ENCODE measurements at regions not wholly inside any gene's neighbourhood (a gene's known extent, or its start where the extent isn't known, plus 50 kb on each side); places are given as distances from the start of the nearest gene placed in this dataset.
"Not testable (repeated sequence)": the region's sequence is repeated elsewhere in the genome, so short reads cannot be mapped to it uniquely, and the experiment has no call there.

GRCh38 chr5:163885117-163885516, 379.7 kb downstream of the MAT2B start:
- Histone ChIP-seq H3K27me3 (ENCODE audit: low read depth, low read length) (no peaks in the 10 kb centered on the region), H3K27ac (ENCODE audit: low read length) (no peak overlapping the region), H3K4me1 (ENCODE audit: control insufficient read depth in 1 of 2, insufficient read depth in 2 of 2, low read length in 2 of 2) (no peaks in the 10 kb centered on the region), H3K4me3 (ENCODE audit: low read depth in 1 of 2, low read length in 2 of 2) (no peak overlapping the region), H3K9me3 (ENCODE audit: control insufficient read depth in 1 of 2, low read length in 2 of 2) (no peaks in the 10 kb centered on the region), H3K36me3 (ENCODE audit: control insufficient read depth in 1 of 2, insufficient read depth in 2 of 2, low read length in 2 of 2) (no peaks in the 10 kb centered on the region)

GRCh38 chr5:163887854-163888253, 382.4 kb downstream of the MAT2B start:
- Histone ChIP-seq H3K9me3 (ENCODE audit: control insufficient read depth in 1 of 2, low read length in 2 of 2) (no peaks in the 10 kb centered on the region), H3K27me3 (ENCODE audit: low read depth, low read length) (no peaks in the 10 kb centered on the region), H3K4me1 (ENCODE audit: control insufficient read depth in 1 of 2, insufficient read depth in 2 of 2, low read length in 2 of 2) (no peaks in the 10 kb centered on the region), H3K4me3 (ENCODE audit: low read depth in 1 of 2, low read length in 2 of 2) (no peak overlapping the region), H3K27ac (ENCODE audit: low read length) (no peak overlapping the region), H3K36me3 (ENCODE audit: control insufficient read depth in 1 of 2, insufficient read depth in 2 of 2, low read length in 2 of 2) (no peaks in the 10 kb centered on the region)

- Histone ChIP-seq H3K4me3 (ENCODE audit: low read depth in 1 of 2, low read length in 2 of 2) (no peak overlapping the region), H3K27me3 (ENCODE audit: low read depth, low read length) (no peaks in the 10 kb centered on the region), H3K4me1 (ENCODE audit: control insufficient read depth in 1 of 2, insufficient read depth in 2 of 2, low read length in 2 of 2) (no peaks in the 10 kb centered on the region), H3K9me3 (ENCODE audit: control insufficient read depth in 1 of 2, low read length in 2 of 2) (no peaks in the 10 kb centered on the region), H3K27ac (ENCODE audit: low read length) (no peak overlapping the region), H3K36me3 (ENCODE audit: control insufficient read depth in 1 of 2, insufficient read depth in 2 of 2, low read length in 2 of 2) (no peaks in the 10 kb centered on the region)
Measured at GRCh38 chr5:163888366-163888765, 382.9 kb downstream of the MAT2B start.

- no peak overlapping the region for H3K27ac ChIP-seq (ENCODE audit: low read length)
- H3K4me3 ChIP-seq (ENCODE audit: low read depth in 1 of 2, low read length in 2 of 2), result no peak overlapping the region
- no peaks in the 10 kb centered on the region for H3K27me3 ChIP-seq (ENCODE audit: low read depth, low read length)
Measured at GRCh38 chr5:163889369-163889768, 383.9 kb downstream of the MAT2B start.

GRCh38 chr5:163890261-163890660, 384.8 kb downstream of the MAT2B start:
- no peak overlapping the region for H3K27ac ChIP-seq (ENCODE audit: low read length)
- no peaks in the 10 kb centered on the region for H3K9me3 ChIP-seq (ENCODE audit: control insufficient read depth in 1 of 2, low read length in 2 of 2)
- no peaks in the 10 kb centered on the region for H3K4me1 ChIP-seq (ENCODE audit: control insufficient read depth in 1 of 2, insufficient read depth in 2 of 2, low read length in 2 of 2)
- no peak overlapping the region for H3K4me3 ChIP-seq (ENCODE audit: low read depth in 1 of 2, low read length in 2 of 2)
- no peaks in the 10 kb centered on the region for H3K27me3 ChIP-seq (ENCODE audit: low read depth, low read length)
- no peaks in the 10 kb centered on the region for H3K36me3 ChIP-seq (ENCODE audit: control insufficient read depth in 1 of 2, insufficient read depth in 2 of 2, low read length in 2 of 2)

More at GRCh38 chr5:163889369-163889768, 383.9 kb downstream of the MAT2B start:
- H3K36me3 ChIP-seq (ENCODE audit: control insufficient read depth in 1 of 2, insufficient read depth in 2 of 2, low read length in 2 of 2), result no peaks in the 10 kb centered on the region
- H3K9me3 ChIP-seq (ENCODE audit: control insufficient read depth in 1 of 2, low read length in 2 of 2), result no peaks in the 10 kb centered on the region
- H3K4me1 ChIP-seq (ENCODE audit: control insufficient read depth in 1 of 2, insufficient read depth in 2 of 2, low read length in 2 of 2), result no peaks in the 10 kb centered on the region

- Histone ChIP-seq H3K27ac (ENCODE audit: low read length) (no peak overlapping the region), H3K4me3 (ENCODE audit: low read depth in 1 of 2, low read length in 2 of 2) (no peak overlapping the region), H3K27me3 (ENCODE audit: low read depth, low read length) (no peaks in the 10 kb centered on the region), H3K36me3 (ENCODE audit: control insufficient read depth in 1 of 2, insufficient read depth in 2 of 2, low read length in 2 of 2) (no peaks in the 10 kb centered on the region), H3K9me3 (ENCODE audit: control insufficient read depth in 1 of 2, low read length in 2 of 2) (no peaks in the 10 kb centered on the region), H3K4me1 (ENCODE audit: control insufficient read depth in 1 of 2, insufficient read depth in 2 of 2, low read length in 2 of 2) (no peaks in the 10 kb centered on the region)
Measured at GRCh38 chr5:163893281-163893680, 387.9 kb downstream of the MAT2B start.

GRCh38 chr5:163894645-163895044, 389.2 kb downstream of the MAT2B start:
- no peaks in the 10 kb centered on the region for H3K9me3 ChIP-seq (ENCODE audit: control insufficient read depth in 1 of 2, low read length in 2 of 2)
- no peak overlapping the region for H3K4me3 ChIP-seq (ENCODE audit: low read depth in 1 of 2, low read length in 2 of 2)
- no peaks in the 10 kb centered on the region for H3K36me3 ChIP-seq (ENCODE audit: control insufficient read depth in 1 of 2, insufficient read depth in 2 of 2, low read length in 2 of 2)
- H3K27me3 ChIP-seq (ENCODE audit: low read depth, low read length), result no peaks in the 10 kb centered on the region
- H3K4me1 ChIP-seq (ENCODE audit: control insufficient read depth in 1 of 2, insufficient read depth in 2 of 2, low read length in 2 of 2), result no peaks in the 10 kb centered on the region
- no peak overlapping the region for H3K27ac ChIP-seq (ENCODE audit: low read length)

GRCh38 chr5:163898873-163899272, 393.5 kb downstream of the MAT2B start:
- Histone ChIP-seq H3K27ac (ENCODE audit: low read length) (no peak overlapping the region), H3K9me3 (ENCODE audit: control insufficient read depth in 1 of 2, low read length in 2 of 2) (peaks cover 0 to 4% of the 10 kb centered on the region in 2 donors), H3K27me3 (ENCODE audit: low read depth, low read length) (no peaks in the 10 kb centered on the region), H3K4me3 (ENCODE audit: low read depth in 1 of 2, low read length in 2 of 2) (no peak overlapping the region), H3K36me3 (ENCODE audit: control insufficient read depth in 1 of 2, insufficient read depth in 2 of 2, low read length in 2 of 2) (no peaks in the 10 kb centered on the region), H3K4me1 (ENCODE audit: control insufficient read depth in 1 of 2, insufficient read depth in 2 of 2, low read length in 2 of 2) (no peaks in the 10 kb centered on the region)

GRCh38 chr5:163907783-163908182, 402.4 kb downstream of the MAT2B start:
- not testable (repeated sequence) for H3K36me3 ChIP-seq (ENCODE audit: control insufficient read depth in 1 of 2, insufficient read depth in 2 of 2, low read length in 2 of 2); H3K27me3 ChIP-seq (ENCODE audit: low read depth, low read length); H3K4me1 ChIP-seq (ENCODE audit: control insufficient read depth in 1 of 2, insufficient read depth in 2 of 2, low read length in 2 of 2); H3K4me3 ChIP-seq (ENCODE audit: low read depth in 1 of 2, low read length in 2 of 2); H3K27ac ChIP-seq (ENCODE audit: low read length); H3K9me3 ChIP-seq (ENCODE audit: control insufficient read depth in 1 of 2, low read length in 2 of 2)

- Histone ChIP-seq H3K9me3 (ENCODE audit: control insufficient read depth in 1 of 2, low read length in 2 of 2) (no peaks in the 10 kb centered on the region), H3K4me1 (ENCODE audit: control insufficient read depth in 1 of 2, insufficient read depth in 2 of 2, low read length in 2 of 2) (no peaks in the 10 kb centered on the region), H3K36me3 (ENCODE audit: control insufficient read depth in 1 of 2, insufficient read depth in 2 of 2, low read length in 2 of 2) (no peaks in the 10 kb centered on the region), H3K27ac (ENCODE audit: low read length) (no peak overlapping the region), H3K4me3 (ENCODE audit: low read depth in 1 of 2, low read length in 2 of 2) (no peak overlapping the region), H3K27me3 (ENCODE audit: low read depth, low read length) (no peaks in the 10 kb centered on the region)
Measured at GRCh38 chr5:163908253-163908652, 402.8 kb downstream of the MAT2B start.

- H3K4me1 ChIP-seq (ENCODE audit: control insufficient read depth in 1 of 2, insufficient read depth in 2 of 2, low read length in 2 of 2), result no peaks in the 10 kb centered on the region
- H3K36me3 ChIP-seq (ENCODE audit: control insufficient read depth in 1 of 2, insufficient read depth in 2 of 2, low read length in 2 of 2), result no peaks in the 10 kb centered on the region
- H3K9me3 ChIP-seq (ENCODE audit: control insufficient read depth in 1 of 2, low read length in 2 of 2), result no peaks in the 10 kb centered on the region
- no peak overlapping the region for H3K4me3 ChIP-seq (ENCODE audit: low read depth in 1 of 2, low read length in 2 of 2)
- H3K27me3 ChIP-seq (ENCODE audit: low read depth, low read length), result no peaks in the 10 kb centered on the region
- no peak overlapping the region for H3K27ac ChIP-seq (ENCODE audit: low read length)
Measured at GRCh38 chr5:163910226-163910625, 404.8 kb downstream of the MAT2B start.

- Histone ChIP-seq H3K27ac (ENCODE audit: low read length) (no peak overlapping the region), H3K4me3 (ENCODE audit: low read depth in 1 of 2, low read length in 2 of 2) (no peak overlapping the region), H3K27me3 (ENCODE audit: low read depth, low read length) (no peaks in the 10 kb centered on the region), H3K36me3 (ENCODE audit: control insufficient read depth in 1 of 2, insufficient read depth in 2 of 2, low read length in 2 of 2) (no peaks in the 10 kb centered on the region), H3K9me3 (ENCODE audit: control insufficient read depth in 1 of 2, low read length in 2 of 2) (no peaks in the 10 kb centered on the region), H3K4me1 (ENCODE audit: control insufficient read depth in 1 of 2, insufficient read depth in 2 of 2, low read length in 2 of 2) (no peaks in the 10 kb centered on the region)
Measured at GRCh38 chr5:163912046-163912445, 406.6 kb downstream of the MAT2B start.

Measured in muscle layer of duodenum (tissue), 2 donors.